Activated CD4-positive, alpha-beta T cell treated with anti-CD3 and anti-CD28 coated beads, Interleukin-2, amount 10 ng/mL, durations not matched to agents 7 days and 5 days (primary cell): ENCODE measurements at regions not wholly inside any gene's neighbourhood (a gene's known extent, or its start where the extent isn't known, plus 50 kb on each side); places are given as distances from the start of the nearest gene placed in this dataset.

Experiments
- CTCF ChIA-PET: fragments of 350-600 bp; sonication (Branson Sonifier 250); formaldehyde crosslinking; loops from one replicate; lab custom pipeline; 2021; ENCODE audit warnings: antibody characterized with exemption; lab: Charles Lee
- POLR2A ChIA-PET: fragments of 350-600 bp; sonication (Branson Sonifier 250); formaldehyde crosslinking; loops from one replicate; lab custom pipeline; 2021; ENCODE audit warnings: antibody characterized with exemption; lab: Charles Lee
- DNase-seq: peaks from one replicate; pipeline ENCODE4 v3.0.0-alpha.2; 2020
- H3K27ac Mint-ChIP-seq: one replicate; pipeline ENCODE4 v1.8.0; 2021; ENCODE audit warnings: mild to moderate bottlenecking, moderate library complexity, mixed read lengths
- H3K27me3 Mint-ChIP-seq: one replicate; pipeline ENCODE4 v1.8.0; 2021; ENCODE audit warnings: mixed read lengths
- H3K36me3 Mint-ChIP-seq: one replicate; pipeline ENCODE4 v1.8.0; 2021; ENCODE audit warnings: low read depth, mixed read lengths
- H3K4me1 Mint-ChIP-seq: one replicate; pipeline ENCODE4 v1.8.0; 2021; ENCODE audit warnings: mixed read lengths
- H3K4me3 Mint-ChIP-seq: one replicate; pipeline ENCODE4 v1.8.0; 2021; ENCODE audit warnings: mild to moderate bottlenecking, moderate library complexity, mixed read lengths
- H3K9me3 Mint-ChIP-seq: one replicate; pipeline ENCODE4 v1.8.0; 2021; ENCODE audit warnings: mixed read lengths

DNA sequence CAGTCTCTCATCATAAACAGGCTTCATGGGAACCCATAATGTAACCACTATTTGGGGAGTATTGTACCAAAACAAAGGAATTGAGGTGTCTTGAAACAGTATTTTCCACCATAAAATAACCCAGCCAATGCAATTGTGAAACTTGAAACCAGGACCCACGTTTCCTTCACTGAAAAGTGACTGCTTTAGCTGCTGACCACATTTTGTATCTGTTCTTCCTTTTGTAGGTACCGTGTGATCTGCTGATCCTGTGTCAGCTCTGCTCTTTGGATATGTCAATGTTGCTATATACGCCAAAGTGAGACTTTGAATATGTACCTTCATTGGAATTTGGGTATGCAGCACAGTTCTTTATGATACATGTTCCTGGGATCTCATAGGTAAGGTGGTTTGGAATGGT lies 95.1 kb upstream of the CNTN1 start:
- Mint-ChIP-seq H3K27me3 (no peaks in the 10 kb centered on the region), H3K9me3 (peaks cover 4% of the 10 kb centered on the region), H3K4me3 (no peak overlapping the region), H3K4me1 (no peaks in the 10 kb centered on the region), H3K27ac (no peak overlapping the region), H3K36me3 (no peaks in the 10 kb centered on the region)
- no peak for DNase-seq
- CTCF ChIA-PET = no interaction called here
- POLR2A ChIA-PET = no interaction called here

DNA sequence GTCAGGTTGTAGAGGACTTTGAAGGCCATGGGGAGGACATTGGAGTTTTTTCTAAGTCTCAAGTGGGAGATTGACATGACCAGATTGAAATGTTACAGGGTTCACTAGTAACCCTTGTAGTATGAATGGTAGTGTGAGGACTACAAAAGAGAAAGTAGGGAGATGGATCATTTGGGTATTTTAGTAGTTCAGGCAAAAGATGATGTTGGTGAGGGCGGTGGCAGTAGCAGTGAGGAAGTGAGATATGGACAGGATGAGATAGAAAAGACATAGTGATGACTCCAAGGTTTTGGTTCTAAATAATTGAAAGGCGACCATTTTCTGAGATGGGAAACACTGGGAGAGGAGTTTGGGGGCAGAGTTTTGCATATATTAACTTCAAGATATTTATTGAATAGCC lies 94.2 kb upstream of the CNTN1 start:
- Mint-ChIP-seq H3K4me1 (no peaks in the 10 kb centered on the region), H3K36me3 (no peaks in the 10 kb centered on the region), H3K27me3 (no peaks in the 10 kb centered on the region), H3K4me3 (no peak overlapping the region), H3K27ac (no peak overlapping the region), H3K9me3 (peaks cover 2% of the 10 kb centered on the region)
- ChIA-PET CTCF (no interaction called here), POLR2A (no interaction called here)
- DNase-seq = no peak

- DNase-seq = no peak
- H3K27ac Mint-ChIP-seq = no peak overlapping the region
- no peaks in the 10 kb centered on the region for H3K4me1 Mint-ChIP-seq
- H3K27me3 Mint-ChIP-seq = no peaks in the 10 kb centered on the region
- ChIA-PET POLR2A (no interaction called here), CTCF (no interaction called here)
- H3K9me3 Mint-ChIP-seq = no peaks in the 10 kb centered on the region
- H3K36me3 Mint-ChIP-seq = no peaks in the 10 kb centered on the region
- H3K4me3 Mint-ChIP-seq = no peak overlapping the region
Measured at GRCh38 chr12:40602562-40602961, 89.7 kb upstream of the CNTN1 start.

GRCh38 chr12:40614923-40615322 lies 77.3 kb upstream of the CNTN1 start:
- Mint-ChIP-seq H3K27ac (no peak overlapping the region), H3K36me3 (no peaks in the 10 kb centered on the region), H3K4me3 (no peak overlapping the region), H3K27me3 (no peaks in the 10 kb centered on the region), H3K9me3 (peaks cover 3% of the 10 kb centered on the region), H3K4me1 (no peaks in the 10 kb centered on the region)
- ChIA-PET CTCF (no interaction called here), POLR2A (no interaction called here)
- DNase-seq = no peak

- H3K9me3 Mint-ChIP-seq = peaks cover 3% of the 10 kb centered on the region
- ChIA-PET POLR2A (no interaction called here), CTCF (no interaction called here)
- no peaks in the 10 kb centered on the region for H3K27me3 Mint-ChIP-seq
- H3K36me3 Mint-ChIP-seq = no peaks in the 10 kb centered on the region
- H3K4me3 Mint-ChIP-seq = no peak overlapping the region
- DNase-seq = no peak
- H3K27ac Mint-ChIP-seq = no peak overlapping the region
- H3K4me1 Mint-ChIP-seq = no peaks in the 10 kb centered on the region
Measured at GRCh38 chr12:40615590-40615989, 76.6 kb upstream of the CNTN1 start.

DNA sequence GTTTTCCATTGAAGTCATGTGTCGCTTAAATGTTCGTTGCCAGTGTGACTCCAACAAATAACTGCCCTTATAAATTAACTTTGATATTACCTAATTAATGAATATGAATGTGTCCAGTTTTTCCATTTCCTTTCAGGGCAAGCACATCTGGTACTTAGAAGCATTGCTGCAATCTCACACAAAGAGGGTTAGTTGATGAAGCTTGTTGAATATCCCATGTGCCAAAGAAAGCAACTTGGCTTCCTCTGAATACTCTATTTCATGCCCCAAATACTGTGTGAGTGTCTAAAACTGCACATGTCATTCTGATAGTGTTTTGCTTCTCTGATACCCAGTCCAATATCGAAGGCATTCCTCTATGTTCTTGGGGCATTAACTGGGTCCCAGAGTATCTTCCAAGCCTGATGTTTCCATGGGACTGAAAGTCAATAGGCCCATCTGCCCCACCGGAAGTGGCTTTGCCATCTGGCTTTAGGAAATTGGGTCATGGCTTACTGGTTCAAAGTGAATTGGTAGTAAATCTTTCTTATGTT lies 75.8 kb upstream of the CNTN1 start:
- ChIA-PET CTCF (no interaction called here), POLR2A (no interaction called here)
- H3K4me3 Mint-ChIP-seq = no peak overlapping the region

GRCh38 chr12:40618636-40619035 lies 73.6 kb upstream of the CNTN1 start:
- Mint-ChIP-seq H3K27ac (no peak overlapping the region), H3K27me3 (no peaks in the 10 kb centered on the region), H3K4me3 (no peak overlapping the region), H3K36me3 (no peaks in the 10 kb centered on the region), H3K4me1 (no peaks in the 10 kb centered on the region), H3K9me3 (no peaks in the 10 kb centered on the region)
- ChIA-PET CTCF (no interaction called here), POLR2A (no interaction called here)
- DNase-seq = no peak

More for the DNA sequence above, 75.8 kb upstream of the CNTN1 start:
- H3K36me3 Mint-ChIP-seq = no peaks in the 10 kb centered on the region
- no peaks in the 10 kb centered on the region for H3K27me3 Mint-ChIP-seq
- H3K4me1 Mint-ChIP-seq = no peaks in the 10 kb centered on the region
- no peak for DNase-seq
- no peak overlapping the region for H3K27ac Mint-ChIP-seq
- peaks cover 1% of the 10 kb centered on the region for H3K9me3 Mint-ChIP-seq

- H3K4me3 Mint-ChIP-seq = no peak overlapping the region
- ChIA-PET POLR2A (no interaction called here), CTCF (no interaction called here)
- no peak for DNase-seq
- H3K36me3 Mint-ChIP-seq = no peaks in the 10 kb centered on the region
- no peak overlapping the region for H3K27ac Mint-ChIP-seq
- H3K27me3 Mint-ChIP-seq = no peaks in the 10 kb centered on the region
- no peaks in the 10 kb centered on the region for H3K4me1 Mint-ChIP-seq
- no peaks in the 10 kb centered on the region for H3K9me3 Mint-ChIP-seq
Measured at GRCh38 chr12:40620564-40621019, 71.6 kb upstream of the CNTN1 start.

DNA sequence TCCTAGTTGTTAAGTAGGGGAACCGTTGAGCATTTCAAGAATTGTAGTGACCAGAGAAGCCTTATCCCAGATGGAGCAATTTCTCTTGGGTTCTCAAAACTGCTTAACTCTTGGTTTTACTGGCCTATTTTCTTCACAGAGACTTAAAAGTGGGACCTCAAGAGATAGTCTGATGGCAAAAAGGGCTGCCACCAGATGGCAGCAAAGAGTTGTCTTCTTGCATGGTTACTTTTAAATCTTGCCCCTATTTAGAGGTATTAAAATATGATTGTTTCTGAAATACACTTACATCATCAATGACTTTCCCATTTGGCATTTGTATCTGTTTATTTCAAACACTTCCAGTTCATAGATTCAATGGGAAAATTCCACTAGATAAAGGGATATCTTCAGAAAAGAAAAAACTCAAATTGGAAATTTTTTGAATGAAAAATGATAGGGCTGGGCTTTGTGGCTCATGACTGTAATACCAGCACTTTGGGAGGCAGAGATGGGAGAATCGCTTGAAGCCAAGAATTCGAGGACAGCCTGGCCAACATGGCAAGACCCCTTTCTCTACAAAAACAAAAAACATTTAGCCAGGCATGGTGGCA lies 69.9 kb upstream of the CNTN1 start:
- no peaks in the 10 kb centered on the region for H3K9me3 Mint-ChIP-seq
- CTCF ChIA-PET = no interaction called here
- no peaks in the 10 kb centered on the region for H3K27me3 Mint-ChIP-seq
- POLR2A ChIA-PET = no interaction called here
- peak; percentile 31 for DNase-seq
- no peak overlapping the region for H3K27ac Mint-ChIP-seq
- H3K4me1 Mint-ChIP-seq = no peaks in the 10 kb centered on the region
- no peak overlapping the region for H3K4me3 Mint-ChIP-seq
- no peaks in the 10 kb centered on the region for H3K36me3 Mint-ChIP-seq

DNA sequence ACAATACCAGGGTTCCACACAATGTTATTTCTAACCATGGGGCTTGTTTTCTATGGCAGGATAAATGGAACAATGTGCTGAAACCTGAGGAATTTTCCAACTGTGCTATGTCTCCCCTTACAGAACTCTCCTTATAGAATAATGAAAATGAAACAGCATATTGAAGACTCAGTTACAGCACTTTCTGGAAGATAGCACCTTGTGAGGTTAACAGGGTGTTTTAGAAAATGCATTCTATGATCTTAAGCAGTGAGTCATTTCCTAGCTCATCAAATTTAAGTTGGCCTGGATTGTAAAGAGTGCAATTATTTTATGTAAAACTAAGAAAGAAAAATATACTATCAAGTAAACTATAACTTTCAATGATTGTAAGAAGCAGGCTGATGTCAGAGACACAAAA lies 60.1 kb upstream of the CNTN1 start:
- Mint-ChIP-seq H3K9me3 (no peaks in the 10 kb centered on the region), H3K4me1 (no peaks in the 10 kb centered on the region), H3K27ac (no peak overlapping the region), H3K4me3 (no peak overlapping the region), H3K27me3 (no peaks in the 10 kb centered on the region), H3K36me3 (no peaks in the 10 kb centered on the region)
- DNase-seq = no peak
- CTCF ChIA-PET = no interaction called here
- POLR2A ChIA-PET = no interaction called here

DNA sequence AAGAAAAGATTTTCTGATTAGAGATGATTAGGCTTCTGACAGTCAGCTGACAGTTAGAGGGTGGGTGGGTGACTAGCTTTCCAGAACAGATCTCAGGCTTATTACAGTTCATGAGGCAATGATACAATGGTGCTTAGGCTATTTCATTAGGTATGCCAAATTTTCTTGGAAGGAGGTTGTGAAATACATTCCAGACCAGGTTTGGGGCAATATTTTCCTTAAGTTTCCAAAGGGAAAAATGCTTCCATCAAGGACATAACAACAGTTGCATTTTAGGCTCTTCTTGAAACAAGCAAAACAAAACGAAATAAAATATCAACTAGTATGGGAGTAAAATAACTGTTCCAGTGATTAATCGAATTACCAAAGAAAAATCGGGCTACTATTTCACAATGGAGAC lies 59.3 kb upstream of the CNTN1 start:
- no peak overlapping the region for H3K27ac Mint-ChIP-seq
- no peaks in the 10 kb centered on the region for H3K4me1 Mint-ChIP-seq
- no peaks in the 10 kb centered on the region for H3K9me3 Mint-ChIP-seq
- H3K36me3 Mint-ChIP-seq = no peaks in the 10 kb centered on the region
- H3K27me3 Mint-ChIP-seq = no peaks in the 10 kb centered on the region
- no peak for DNase-seq
- CTCF ChIA-PET = no interaction called here
- POLR2A ChIA-PET = no interaction called here
- no peak overlapping the region for H3K4me3 Mint-ChIP-seq

DNA sequence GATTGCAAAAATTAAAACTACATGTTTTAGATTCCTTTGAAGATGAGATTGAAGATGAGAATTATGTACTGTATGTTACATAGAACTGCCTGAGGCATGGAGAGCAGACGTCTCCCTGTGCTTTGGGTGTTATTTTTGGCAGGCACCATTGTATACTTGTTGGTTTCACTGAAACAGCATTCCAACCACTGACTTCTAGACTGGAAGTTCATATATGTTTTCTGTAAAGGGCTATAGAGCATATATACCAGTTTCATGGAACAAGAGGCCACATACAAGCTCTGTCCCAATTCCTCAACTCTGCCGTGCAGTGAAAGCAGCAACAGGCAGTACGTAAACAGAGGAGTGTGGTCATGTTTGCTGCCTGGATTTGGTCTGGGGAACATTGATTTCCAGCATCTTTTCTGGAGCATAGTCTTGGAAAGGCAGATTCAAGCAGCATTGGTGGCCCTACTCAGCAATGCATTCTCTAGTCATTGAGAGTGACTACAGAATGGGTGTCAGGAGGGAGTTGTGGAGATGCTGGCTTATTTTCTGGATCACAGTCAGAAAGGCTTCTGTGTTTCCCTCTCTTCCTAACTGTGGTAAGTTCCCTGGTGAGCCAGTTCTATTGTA lies 57.6 kb upstream of the CNTN1 start:
- ChIA-PET CTCF (no interaction called here), POLR2A (no interaction called here)
- Mint-ChIP-seq H3K9me3 (peaks cover 2% of the 10 kb centered on the region), H3K27ac (no peak overlapping the region), H3K4me3 (no peak overlapping the region), H3K4me1 (no peaks in the 10 kb centered on the region), H3K27me3 (no peaks in the 10 kb centered on the region), H3K36me3 (no peaks in the 10 kb centered on the region)
- DNase-seq = no peak

- POLR2A ChIA-PET = no interaction called here
- no peak for DNase-seq
- Mint-ChIP-seq H3K4me3 (no peak overlapping the region), H3K4me1 (no peaks in the 10 kb centered on the region), H3K27ac (no peak overlapping the region), H3K9me3 (peaks cover 2% of the 10 kb centered on the region), H3K36me3 (no peaks in the 10 kb centered on the region), H3K27me3 (no peaks in the 10 kb centered on the region)
- CTCF ChIA-PET = no interaction called here
Measured at GRCh38 chr12:40635141-40635731, 57.0 kb upstream of the CNTN1 start.
